RPMI8226 (cell line): ENCODE measurements at regions not wholly inside any gene's neighbourhood (a gene's known extent, or its start where the extent isn't known, plus 50 kb on each side); places are given as distances from the start of the nearest gene placed in this dataset.
"Not testable (repeated sequence)": the region's sequence is repeated elsewhere in the genome, so short reads cannot be mapped to it uniquely, and the experiment has no call there.

Experiments
- DNase-seq: peaks from one replicate; pipeline ENCODE4 v3.0.0-alpha.2; 2015

DNA sequence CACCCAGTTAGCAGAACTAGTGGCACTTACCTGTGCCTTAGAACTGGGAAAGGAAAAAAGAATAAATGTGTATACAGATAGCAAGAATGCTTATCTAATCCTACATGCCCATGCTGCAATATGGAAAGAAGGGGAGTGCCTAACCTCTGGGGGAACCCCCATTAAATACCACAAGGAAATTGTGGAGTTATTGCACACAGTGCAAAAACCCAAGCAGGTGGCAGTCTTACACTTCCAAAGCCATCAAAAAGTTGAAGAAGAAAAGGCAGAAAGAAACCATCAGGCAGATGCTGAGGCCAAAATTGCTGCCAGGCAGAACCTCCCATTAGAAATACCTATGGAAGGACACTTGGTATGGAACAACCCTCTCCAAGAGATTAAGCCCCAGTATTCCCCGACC is 246.1 kb upstream of the BTG1 start:
- not testable (repeated sequence) for DNase-seq

DNA sequence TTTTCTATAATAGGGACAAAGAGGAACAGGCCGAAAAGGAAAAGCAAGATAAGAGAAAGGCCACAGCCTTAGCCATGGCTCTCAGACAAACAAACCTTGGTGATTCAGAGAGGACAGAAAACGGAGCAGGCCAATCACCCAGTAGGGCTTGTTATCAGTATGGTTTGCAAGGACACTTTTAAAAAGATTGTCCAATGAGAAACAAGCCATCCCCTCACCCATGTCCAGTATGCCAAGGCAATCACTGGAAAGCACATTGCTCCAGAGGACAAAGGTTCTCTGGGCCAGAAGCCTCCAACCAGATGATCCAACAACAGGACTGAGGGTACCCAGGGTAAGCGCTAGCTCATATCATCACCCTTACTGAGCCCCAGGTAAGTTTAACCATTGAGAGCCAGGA is 243.8 kb upstream of the BTG1 start:
- DNase-seq, result no peak

GRCh38 chr12:92385296-92385695 is 239.7 kb upstream of the BTG1 start:
- no peak for DNase-seq

- DNase-seq, result no peak
Observed at GRCh38 chr12:92384571-92384970, 238.9 kb upstream of the BTG1 start.

DNA sequence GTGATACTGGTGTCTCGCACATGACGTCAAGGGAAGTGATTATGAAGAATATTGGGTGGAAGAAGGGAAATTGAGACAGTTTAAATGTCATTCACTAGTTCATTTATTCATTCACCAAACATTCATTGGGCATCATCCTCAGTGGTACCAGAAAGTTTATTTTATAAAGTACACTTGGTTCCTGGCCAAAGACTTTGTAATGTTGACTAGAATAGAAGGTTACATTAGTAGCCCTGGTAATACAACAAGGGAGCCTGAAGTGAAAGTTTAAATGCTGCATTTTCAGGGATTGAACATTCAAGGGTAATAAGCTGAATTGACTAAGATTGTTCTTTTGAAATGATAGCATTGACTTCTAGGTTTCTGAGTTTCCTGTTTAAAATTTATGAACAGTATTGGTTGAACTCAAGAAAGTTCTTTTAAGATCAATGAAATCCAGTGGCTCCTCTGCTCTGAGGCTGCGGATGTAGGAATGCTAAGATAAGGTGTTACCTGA is 236.8 kb upstream of the BTG1 start:
- no peak for DNase-seq

DNA sequence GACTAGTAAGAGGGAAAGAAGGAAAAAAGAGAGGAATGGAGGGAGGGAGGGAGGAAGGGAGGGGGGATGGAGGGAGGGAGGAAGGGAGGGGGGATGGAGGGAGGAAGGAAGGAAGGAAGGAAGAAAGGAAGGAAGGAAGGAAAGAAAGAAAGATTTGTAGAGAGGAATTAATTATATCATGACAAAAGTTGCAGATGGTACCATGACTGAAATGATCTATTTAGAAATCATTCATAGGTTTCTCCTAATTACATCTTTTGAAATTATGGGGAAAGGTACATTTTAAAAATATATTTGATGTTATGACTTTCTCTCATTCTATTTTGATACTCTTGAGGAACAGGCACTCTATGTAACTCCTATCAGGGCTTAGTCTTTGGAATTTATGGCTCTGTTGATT is 236.2 kb upstream of the BTG1 start:
- no peak for DNase-seq

DNA sequence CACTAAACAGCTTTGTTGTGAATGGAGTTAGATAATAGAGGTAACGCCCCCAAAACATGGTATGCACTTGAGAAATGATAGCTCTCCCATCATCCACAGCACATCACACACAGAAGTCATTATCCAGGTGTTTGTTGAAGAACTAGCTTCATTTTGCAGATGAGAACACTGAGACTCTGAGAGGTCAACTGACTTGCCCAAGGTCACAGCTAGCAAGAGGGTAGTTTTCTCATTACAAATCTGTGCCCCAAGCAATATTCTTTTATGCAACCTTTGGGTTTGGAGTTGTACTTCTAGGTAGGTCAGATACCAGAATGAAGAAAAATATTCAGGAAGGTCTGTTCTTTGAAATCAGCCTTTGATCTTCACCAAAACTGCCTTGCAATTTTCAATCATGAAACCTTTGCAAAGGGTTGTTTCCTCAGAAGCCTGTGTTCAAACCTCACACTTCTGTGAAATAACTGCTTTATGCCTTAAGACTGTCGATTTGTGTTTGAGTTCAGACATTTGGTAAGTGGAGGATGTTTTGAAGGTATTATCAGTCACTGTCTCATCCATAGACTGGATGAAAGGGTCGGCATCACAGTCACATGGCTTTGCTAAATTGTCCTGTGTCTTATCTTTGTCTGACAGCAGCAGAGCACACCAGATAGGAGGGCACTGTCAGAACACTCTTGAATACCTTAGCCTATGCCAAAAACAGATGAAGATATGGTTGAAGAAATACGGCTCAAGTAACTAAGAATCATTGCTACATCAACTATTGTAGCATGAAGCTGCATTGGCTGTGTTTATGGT is 233.2 kb upstream of the BTG1 start:
- no peak for DNase-seq

GRCh38 chr12:92375504-92375903 is 229.9 kb upstream of the BTG1 start:
- not testable (repeated sequence) for DNase-seq

- DNase-seq, result peak; percentile 23
Observed at GRCh38 chr12:92370828-92371227, 225.2 kb upstream of the BTG1 start.

- no peak for DNase-seq
Observed at GRCh38 chr12:92369636-92370035, 224.0 kb upstream of the BTG1 start.

DNA sequence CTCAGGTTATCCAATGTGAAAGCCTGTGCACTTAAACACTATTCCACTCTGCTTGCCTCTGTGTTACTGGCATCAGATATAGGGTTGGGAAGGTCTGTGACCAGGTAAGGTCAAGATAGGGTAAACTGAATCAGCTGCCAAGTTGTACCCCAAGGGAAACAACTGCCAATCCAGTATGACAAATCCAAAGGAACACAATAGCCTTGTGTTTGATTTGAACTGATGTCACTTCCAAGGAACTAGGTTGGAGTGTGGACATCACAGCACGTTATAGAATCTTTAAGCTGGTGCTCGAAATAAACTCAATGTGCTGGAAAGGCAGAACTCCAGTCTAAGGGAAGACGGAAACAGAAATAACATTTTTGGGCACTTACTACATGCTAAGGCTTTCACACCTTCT is 223.4 kb upstream of the BTG1 start:
- no peak for DNase-seq

DNA sequence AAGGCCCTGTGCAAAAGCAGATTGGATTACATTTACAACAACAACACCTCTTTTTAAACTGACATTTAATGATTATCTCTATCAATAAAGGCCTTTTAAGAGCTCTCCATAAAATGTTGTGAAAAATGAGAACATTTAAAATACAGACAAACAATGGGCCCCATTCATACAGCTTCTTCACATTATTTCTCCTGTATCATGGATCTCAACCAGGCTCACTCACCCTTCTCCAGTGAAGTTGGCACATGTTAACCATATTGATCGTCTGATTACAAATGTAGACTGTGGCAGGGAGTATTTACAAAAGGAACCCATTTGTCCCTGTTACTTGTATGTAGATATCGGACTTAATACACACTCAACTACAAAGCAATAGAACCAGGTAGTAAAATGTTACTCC is 220.2 kb upstream of the BTG1 start:
- no peak for DNase-seq

DNA sequence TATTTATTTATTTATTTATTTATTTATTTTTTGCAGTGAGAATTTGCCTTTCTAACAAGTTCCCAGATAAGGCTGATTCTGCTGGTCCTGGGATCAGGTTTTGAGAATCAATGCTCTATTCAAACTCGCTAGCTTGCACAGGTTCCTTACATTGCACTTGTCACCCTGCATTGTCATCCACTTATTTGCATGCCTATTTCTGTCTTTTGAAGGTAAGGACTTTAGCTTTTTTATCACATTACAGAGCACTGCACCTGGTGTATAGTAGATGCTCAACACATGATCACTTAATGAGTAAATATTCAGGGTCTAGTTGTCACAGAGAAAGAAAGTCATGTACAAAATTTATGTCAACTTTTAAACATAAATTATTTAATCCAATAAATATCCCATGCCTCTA is 219.7 kb upstream of the BTG1 start:
- DNase-seq, result peak; percentile 50

GRCh38 chr12:92363295-92364146 is 217.9 kb upstream of the BTG1 start:
- peak; percentile 88 for DNase-seq

DNA sequence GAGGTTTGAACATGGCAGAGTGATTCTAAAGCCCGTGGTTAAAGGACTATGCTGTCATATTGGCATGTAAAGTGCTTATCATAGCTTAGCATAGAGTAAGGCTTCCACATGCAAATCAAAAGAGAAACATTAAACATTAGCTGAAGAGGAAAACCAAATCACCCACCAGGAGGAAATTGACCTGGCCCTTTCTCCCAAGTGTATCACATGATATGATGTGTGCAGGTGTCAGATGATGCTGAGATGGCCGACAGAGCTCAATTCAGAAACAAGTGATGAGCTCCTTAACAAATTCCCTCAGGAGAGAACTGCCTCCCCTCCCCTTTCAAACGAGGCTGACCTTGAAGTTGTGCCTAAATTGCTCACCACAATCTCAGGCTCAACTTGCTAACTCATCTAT is 217.1 kb upstream of the BTG1 start:
- DNase-seq, result peak; percentile 48

GRCh38 chr12:92362126-92362525 is 216.5 kb upstream of the BTG1 start:
- DNase-seq, result no peak

DNA sequence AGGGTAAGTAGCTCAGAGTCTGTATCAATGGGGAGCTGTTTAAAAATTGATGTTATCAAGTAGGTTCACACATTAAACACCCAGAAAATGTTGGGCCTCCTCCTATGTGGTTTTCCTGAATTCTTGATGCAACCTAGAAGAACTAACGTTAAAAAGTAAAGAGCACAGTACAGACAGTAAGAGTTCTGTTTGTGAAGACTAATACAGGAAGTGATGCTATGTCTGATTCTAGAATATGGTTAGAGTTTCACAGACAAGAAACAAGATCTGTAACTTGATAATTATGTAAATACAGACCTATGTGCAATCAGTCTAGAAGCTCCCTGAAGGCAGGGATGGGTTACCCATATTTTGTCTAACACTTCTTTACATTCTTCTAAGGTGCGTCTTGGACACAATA is 214.9 kb upstream of the BTG1 start:
- DNase-seq, result no peak

DNA sequence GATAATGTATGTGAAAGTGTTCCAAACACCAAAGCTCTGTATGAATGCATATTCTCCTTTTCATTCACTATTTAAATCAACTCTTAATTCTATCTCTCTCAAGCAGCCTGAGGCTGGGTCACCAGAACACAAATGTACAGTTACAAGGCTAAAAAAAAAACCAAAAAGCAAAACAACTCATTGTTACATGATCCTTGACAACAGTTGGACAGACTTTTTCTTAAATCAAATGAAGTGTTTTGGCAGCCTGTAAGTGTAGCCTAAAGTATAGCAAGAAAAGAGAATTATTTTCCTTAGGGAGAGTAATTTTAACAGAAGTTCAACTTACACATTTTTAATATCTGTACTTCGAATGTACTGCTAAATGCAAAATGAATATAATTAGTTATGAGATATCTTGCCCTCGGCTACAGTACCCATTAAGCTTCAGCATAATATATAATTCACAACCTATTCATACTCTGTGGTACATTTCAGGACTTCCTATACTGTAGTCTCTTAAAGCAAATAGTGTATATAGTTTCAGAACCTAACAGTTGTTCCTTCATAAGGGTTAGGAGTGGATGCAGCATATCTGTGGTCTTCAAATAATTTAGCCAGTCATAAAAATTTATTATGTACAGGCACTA is 214.0 kb upstream of the BTG1 start:
- DNase-seq, result no peak

GRCh38 chr12:92357584-92358261 is 212.1 kb upstream of the BTG1 start:
- DNase-seq, result no peak

- DNase-seq, result no peak
Observed at GRCh38 chr12:92356425-92356824, 210.8 kb upstream of the BTG1 start.

DNA sequence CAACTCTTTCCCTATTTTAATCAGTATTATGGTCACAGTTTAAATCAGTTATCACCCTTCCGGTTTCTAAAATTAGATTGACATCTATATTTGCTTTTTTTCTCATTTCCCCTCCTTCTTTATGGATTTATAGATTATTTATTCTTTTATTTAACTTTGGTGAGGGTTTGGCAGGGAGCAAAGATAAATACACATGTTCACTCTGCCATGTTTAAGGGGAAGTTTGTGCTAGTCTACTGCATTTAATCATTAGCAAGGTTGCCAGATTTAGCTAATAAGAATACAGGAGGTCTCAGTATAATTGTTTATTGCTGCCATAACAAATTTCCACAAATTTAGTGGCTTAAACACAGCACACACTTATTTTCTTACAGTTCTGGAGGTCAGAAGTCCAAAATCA is 204.0 kb upstream of the BTG1 start:
- DNase-seq, result no peak

GRCh38 chr12:92342574-92342973 is 196.9 kb upstream of the BTG1 start:
- DNase-seq, result no peak

DNA sequence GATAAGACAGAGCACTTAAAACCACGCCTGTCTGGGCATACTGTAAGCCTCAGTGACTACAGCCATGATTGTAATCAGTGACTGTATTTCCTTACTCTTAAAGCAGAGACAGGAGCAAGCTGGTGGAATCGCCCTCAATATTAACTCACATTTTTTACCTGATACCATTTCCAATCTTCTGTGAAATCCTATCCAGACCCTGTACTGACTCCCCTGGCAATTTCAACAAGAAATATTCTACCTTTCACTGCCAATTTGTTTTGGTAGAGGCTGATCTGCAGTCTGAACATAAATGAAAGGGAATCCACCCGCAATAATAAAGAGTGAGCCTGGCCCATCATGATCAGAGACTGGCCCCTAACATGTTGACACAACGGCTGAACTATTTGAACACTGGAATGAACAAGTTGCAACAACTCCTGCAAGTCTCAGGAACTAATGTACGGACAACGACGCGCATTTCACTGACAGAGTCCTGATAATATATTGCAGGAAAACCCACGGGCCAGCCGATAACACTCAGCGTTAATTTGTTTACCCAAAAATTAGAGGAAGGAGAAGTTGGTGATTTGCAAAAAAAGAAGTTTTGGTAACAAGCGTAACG is 195.5 kb upstream of the BTG1 start:
- no peak for DNase-seq
